Hematopoietic multipotent progenitor cell treated with erythropoietin and hydrocortisone succinate and interleukin-3 and kit ligand, for 6 days (in vitro differentiated cells): ENCODE measurements at regions not wholly inside any gene's neighbourhood (a gene's known extent, or its start where the extent isn't known, plus 50 kb on each side); places are given as distances from the start of the nearest gene placed in this dataset.

ENCODE experiments used
- DNase-seq: peaks from one replicate; pipeline ENCODE4 v3.0.0-alpha.2; 2015

- DNase-seq: no peak
Measured at GRCh38 chr9:107970726-107971125, 481.2 kb upstream of the KLF4 start.

DNA sequence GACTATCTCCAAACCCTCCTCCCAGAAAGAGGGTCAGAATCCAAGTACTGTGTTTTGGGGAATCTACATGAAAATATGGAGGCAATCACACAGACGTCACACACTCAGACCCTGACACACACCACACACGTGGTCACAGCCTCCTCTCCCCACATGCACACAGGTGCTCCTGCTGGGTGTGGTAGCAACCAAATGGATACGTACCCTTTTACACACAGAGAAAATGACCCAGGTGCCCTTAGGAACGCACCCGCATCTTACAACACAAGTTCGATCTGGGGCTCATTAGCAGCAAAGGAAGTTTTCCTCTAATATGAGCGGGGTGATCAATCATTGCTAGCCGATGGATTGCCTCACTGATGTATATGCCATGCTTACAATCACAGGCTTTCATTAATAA is 480.2 kb upstream of the KLF4 start:
- no peak for DNase-seq

DNA sequence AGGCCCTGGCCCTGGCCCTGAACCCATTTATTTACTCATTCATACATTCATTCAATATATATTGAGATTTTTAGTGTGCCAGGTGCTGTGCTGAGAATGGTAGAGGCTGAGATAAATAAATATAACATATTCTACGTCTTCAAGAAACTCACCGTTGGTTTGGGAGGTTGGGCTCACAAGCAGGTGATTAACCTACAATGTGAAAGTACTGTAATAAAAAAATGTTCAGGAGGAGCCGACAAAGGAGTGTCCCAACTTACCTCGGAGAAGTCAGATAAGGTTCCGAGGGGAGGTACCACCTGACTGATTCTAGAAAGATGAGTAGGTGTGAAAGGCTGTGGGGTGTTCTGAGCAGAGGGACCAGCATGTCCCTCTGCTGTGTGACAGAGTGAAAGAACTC is 479.6 kb upstream of the KLF4 start:
- DNase-seq: no peak

GRCh38 chr9:107963246-107963645 is 473.7 kb upstream of the KLF4 start:
- DNase-seq: no peak

DNA sequence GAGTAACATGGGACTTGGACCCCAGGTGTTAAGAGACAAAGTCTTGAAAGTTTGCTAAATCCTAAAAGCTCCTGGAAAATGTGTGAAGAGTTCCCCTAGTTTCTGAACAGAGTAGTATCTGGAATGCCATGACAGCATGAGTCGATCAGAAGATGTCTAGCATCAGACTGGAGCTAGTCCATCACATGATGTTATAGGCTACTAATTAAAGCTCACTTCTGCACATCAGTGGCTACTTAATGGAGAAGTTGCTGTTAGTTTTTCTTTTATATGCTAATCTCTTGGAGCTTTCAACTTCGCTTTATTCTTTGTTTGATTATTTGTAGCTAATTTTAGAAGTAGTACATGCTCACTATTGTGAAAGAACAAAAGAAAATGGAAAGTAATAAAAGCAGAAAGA is 471.3 kb upstream of the KLF4 start:
- DNase-seq: no peak

- DNase-seq: no peak
Measured at GRCh38 chr9:107954312-107954711, 464.7 kb upstream of the KLF4 start.

GRCh38 chr9:107953556-107954125 is 464.1 kb upstream of the KLF4 start:
- DNase-seq: no peak

- DNase-seq: no peak
Measured at GRCh38 chr9:107952773-107953172, 463.2 kb upstream of the KLF4 start.

- DNase-seq: no peak
Measured at GRCh38 chr9:107951511-107951910, 461.9 kb upstream of the KLF4 start.

- no peak for DNase-seq
Measured at GRCh38 chr9:107949061-107949460, 459.5 kb upstream of the KLF4 start.

DNA sequence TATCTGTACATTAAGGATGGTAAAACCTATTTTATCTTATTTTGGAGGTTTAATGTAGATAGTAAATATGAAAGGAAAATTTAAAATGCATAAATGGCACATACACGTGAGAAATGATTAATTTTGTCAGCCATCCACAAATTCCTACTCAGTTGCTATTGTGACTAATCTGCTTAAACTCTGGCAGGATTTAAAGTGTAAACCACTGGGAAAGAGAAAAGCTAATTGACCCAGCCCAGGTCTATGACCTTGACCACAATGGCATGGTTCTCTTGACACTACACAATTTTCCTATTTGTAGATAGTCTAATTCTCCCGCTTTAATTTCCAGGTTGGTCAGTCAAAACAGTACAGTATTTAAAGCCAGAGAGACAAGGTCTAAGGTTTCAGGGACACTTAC is 459.0 kb upstream of the KLF4 start:
- no peak for DNase-seq

GRCh38 chr9:107948086-107948485 is 458.5 kb upstream of the KLF4 start:
- no peak for DNase-seq

DNA sequence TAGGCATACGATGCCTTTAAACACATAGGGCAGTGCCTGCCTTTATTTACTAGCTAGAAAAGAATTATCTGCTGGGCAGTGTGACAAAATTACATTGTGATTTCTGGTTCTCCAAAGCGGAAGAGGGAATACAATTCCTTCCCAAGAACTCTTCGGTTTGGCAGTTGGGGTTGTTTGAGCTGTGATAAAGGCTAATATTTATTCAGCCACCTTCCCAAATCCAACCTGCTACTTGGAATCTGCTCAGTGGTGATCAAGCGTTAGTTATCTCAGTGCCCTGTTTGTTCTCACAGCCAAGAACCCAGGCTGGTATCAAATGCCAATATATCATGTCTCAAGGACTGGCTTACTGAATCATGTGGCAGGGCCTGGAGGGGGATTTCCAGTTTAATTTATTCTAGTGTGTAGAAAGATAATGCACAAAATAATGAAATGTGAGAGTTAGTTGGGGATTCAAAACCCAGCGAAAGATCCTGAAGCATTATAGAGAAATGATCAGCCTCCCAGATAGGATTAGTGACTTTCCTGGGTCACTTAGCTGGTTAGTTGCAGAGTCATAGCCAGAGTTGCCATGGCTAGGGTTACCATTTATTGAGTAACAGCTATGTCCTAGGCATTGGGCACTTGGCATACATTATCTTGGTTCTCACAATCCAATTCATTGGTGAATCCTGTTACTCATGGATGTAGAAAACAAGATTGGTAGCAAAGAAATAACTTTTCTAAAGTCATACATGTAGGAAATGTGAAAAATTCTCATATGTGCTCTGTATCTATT is 457.0 kb upstream of the KLF4 start:
- no peak for DNase-seq

DNA sequence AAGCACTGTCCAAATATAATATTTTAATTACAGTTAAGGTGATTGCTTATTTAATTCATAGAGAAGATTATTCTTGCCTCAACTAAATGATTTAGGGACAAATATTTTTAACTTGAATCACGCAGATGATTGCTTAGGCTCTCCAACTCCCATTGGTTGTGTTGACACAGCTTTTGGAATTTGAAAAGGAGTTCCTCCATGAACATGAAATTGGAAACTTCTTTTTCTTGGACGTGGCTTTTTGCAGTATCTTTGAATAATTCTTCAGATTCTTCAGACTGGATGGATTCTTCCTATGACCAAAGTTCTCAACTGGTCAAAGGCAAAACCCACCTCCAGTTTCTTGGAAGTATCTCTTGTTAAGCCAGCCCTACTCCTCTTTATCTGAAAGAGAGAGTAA is 456.4 kb upstream of the KLF4 start:
- no peak for DNase-seq

DNA sequence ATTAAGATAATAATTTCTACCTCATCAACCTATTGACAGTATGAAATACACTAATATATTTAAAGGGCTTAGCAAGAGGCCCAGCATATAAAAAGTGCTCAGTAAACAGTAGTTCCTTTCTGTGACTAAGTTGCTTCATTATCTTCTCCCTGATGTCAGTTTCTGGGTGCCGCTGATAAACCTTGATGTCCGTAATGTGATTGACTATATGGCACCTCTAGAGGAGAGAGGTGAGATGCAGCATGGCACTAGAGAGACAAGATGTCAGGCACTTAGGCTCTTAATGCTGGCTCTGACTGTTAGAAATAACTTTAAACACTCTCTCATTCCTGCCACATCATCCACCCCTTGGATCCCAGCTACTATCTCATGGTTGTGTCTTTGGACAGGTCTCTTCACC is 455.9 kb upstream of the KLF4 start:
- DNase-seq: peak; percentile 15

DNA sequence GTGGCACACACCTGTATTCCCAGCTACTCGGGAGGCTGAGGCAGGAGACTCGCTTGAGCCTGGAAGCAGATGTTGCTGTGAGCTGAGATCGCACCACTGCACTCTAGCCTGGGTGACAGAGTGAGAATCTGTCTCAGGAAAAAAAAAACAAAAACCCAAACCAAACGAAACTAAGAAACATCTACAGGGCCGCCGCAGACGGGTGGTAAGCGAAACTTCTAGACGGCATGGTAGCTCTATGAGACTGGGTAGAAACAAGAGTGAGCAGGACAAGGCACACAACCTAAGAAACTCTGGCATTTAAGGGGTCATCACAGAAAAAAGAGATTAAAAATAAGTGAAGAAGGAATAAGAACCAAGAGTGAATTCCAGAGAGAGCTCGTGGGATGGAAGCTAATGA is 454.8 kb upstream of the KLF4 start:
- no peak for DNase-seq

- no peak for DNase-seq
Measured at GRCh38 chr9:107943901-107944300, 454.3 kb upstream of the KLF4 start.

DNA sequence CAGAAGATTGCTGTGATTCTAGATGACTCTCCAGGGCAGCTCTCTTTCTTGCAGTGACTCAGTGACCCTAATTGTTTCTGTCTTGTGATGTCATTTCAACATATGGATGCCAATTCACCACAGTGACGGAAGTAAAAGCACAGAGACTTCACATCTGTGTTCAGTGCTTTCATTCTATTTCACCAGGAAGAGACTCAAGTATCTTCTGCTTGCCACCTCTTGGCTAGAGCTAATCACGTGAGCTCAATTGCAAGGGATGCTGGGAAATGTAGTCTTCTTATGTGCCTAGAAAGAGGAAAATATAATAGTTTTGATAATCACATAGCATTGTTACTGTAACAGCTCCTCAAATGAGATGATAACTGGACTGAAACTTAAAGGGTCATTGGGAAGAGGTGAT is 453.3 kb upstream of the KLF4 start:
- peak; percentile 9 for DNase-seq

- no peak for DNase-seq
Measured at GRCh38 chr9:107942291-107942690, 452.7 kb upstream of the KLF4 start.

GRCh38 chr9:107940616-107941595 is 451.3 kb upstream of the KLF4 start:
- no peak for DNase-seq

DNA sequence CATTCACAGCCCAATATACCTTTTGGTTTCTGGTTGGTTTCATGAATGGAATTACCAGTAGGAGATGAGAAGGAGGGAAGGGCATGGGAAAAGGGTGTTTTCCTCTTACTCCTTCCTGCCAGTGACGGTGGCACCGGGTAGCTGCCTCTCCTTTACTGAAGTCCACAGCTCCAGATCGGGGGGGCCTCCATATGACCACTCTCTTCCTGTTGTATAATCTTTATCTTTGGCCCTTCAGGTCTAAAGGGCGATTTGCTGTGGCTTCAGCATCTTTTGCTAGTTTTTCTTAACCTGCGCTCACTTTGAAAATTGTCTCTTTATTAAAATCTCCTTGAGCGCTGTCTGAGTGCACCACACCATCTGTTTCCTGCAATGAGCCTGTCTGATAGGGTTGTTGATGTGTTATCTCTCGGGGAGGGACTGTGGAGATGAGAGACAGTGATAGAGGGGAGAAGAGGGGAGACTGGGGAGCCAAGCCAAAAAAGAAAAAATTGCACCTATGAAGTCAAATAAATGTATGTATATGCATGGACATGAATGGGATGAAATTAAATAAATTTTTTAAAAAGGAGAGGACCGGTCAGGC is 449.3 kb upstream of the KLF4 start:
- DNase-seq: peak; percentile 7

GRCh38 chr9:107935931-107936330 is 446.4 kb upstream of the KLF4 start:
- DNase-seq: no peak

DNA sequence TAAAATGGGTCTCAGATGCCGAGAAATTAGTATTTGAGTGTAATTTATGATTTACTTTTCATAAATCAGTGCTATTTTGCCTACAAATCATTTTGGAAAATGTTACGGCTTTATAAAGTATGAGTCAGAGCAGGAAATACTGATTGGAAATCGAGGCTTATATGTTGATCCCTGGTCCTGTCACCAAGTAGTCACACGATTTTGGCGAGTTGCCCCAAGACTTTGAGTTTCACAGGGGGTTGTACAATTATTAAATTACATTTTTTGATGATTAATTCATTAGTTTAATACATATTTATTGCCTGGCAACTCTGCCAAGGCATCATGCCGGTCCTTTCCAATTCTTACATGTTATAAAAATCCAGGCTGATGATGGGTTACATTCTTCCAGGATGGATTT is 443.9 kb upstream of the KLF4 start:
- DNase-seq: no peak
